Heart left ventricle (tissue), 16 donors: ENCODE measurements at regions not wholly inside any gene's neighbourhood (a gene's known extent, or its start where the extent isn't known, plus 50 kb on each side); places are given as distances from the start of the nearest gene placed in this dataset.
"Not testable (repeated sequence)": the region's sequence is repeated elsewhere in the genome, so short reads cannot be mapped to it uniquely, and the experiment has no call there.

Experiments used
- ATAC-seq, 4 donors: fragments of 200-7000 bp; cut with Tn5 transposase; one replicate each; pipeline ENCODE4 v1.9.1; 2020 to 2022; ENCODE audit warnings: moderate library complexity in 4 of 4, mild to moderate bottlenecking in 3 of 4, moderate number of reproducible peaks in 1 of 4
- DNase-seq, 5 donors: peaks; one replicate each; pipeline ENCODE4 v3.0.0-alpha.2; 2020
- H3K27ac ChIP-seq, 12 donors: fragments of 200-600 bp; sonication (generic) in 4 of 12; one replicate each; pipeline versions ENCODE4 v1.5.0 to v1.8.0; 2016 to 2022; ENCODE audit warnings: mild to moderate bottlenecking in 2 of 12
- H3K27me3 ChIP-seq, 9 donors: fragments of 200-600 bp; sonication (generic) in 2 of 9; one replicate each; pipeline versions ENCODE4 v1.5.1 to v1.8.0; 2016 to 2022; ENCODE audit warnings: mild to moderate bottlenecking in 3 of 9
- H3K36me3 ChIP-seq, 9 donors: fragments of 200-600 bp; sonication (generic) in 2 of 9; one replicate each; pipeline versions ENCODE4 v1.5.0 to v1.8.0; 2018 to 2022; ENCODE audit warnings: mild to moderate bottlenecking in 2 of 9
- H3K4me1 ChIP-seq, 12 donors: fragments of 200-600 bp; sonication (generic) in 4 of 12; one replicate each; pipeline versions ENCODE4 v1.5.0 to v1.8.0; 2016 to 2022; ENCODE audit warnings: mild to moderate bottlenecking in 3 of 12
- H3K4me3 ChIP-seq, 12 donors: fragments of 200-600 bp; sonication (generic) in 4 of 12; one replicate each; pipeline versions ENCODE4 v1.5.0 to v1.8.0; 2017 to 2022; ENCODE audit warnings: mild to moderate bottlenecking in 9 of 12, moderate library complexity in 4 of 12
- H3K9me3 ChIP-seq, 12 donors: fragments of 200-600 bp; sonication (generic) in 4 of 12; one replicate each; pipeline versions ENCODE4 v1.5.0 to v1.8.0; 2016 to 2022; ENCODE audit warnings: mild to moderate bottlenecking in 1 of 12
- CTCF ChIP-seq, 12 donors: fragments of 200-600 bp; sonication (generic) in 4 of 12; IDR thresholded peaks; one replicate each; pipeline versions ENCODE4 v1.5.0 to v1.8.0; 2018 to 2022; ENCODE audit warnings: antibody characterized with exemption in 12 of 12, mild to moderate bottlenecking in 5 of 12
- POLR2A ChIP-seq, 2 donors: fragments of 450-650 bp; IDR thresholded peaks; one replicate each; pipeline ENCODE4 v1.6.1; 2017; ENCODE audit warnings: antibody characterized with exemption in 2 of 2, mild to moderate bottlenecking in 2 of 2, moderate library complexity in 2 of 2
- WGBS, 4 donors: extraction: QIAGEN DNeasy Blood & Tissue Kit in 2 of 4; methylation state at CpG; one replicate each; pipeline versions ENCODE4 v1.1.5 to v1.1.7; 2013 to 2018; 5-methylcytosine and 5-hydroxymethylcytosine counted together
- intact Hi-C, 10 donors: fragments of 100-400 bp; cut with DNase I; formaldehyde crosslinking; loops; one replicate each; pipeline versions ENCODE4 v1.11.1 to v1.14.2; 2022
- donor health status: ischemic (EF 13 %, LVEDD 7.1; RV severe dilation, severe dysfunction).
- donor health status: healthy with polysubstance abuse.
- donor health status: DM: no; HTN: yes; CAD: no.
- donor health status: DM: no; HTN: no; CAD: no.
- donor health status: ischemic (EF 25% LVEDD 6.9; RV normal size, moderate dysfunction).
- donor health status: ischemic (EF 25% LVEDD 5.7; RV mildly dilated, moderate dysfunction).
- donor health status: healthy.
- donor health status: DM: yes; HTN: yes; CAD: no.
- donor health status: ischemic (EF 35%, LVEDD 5.7; RV mildly dilated, moderate dysfunction).
- donor health status: nonischemic (EF 11% LVEDD 7.7; RV severe dilation, severe dysfunction).
- donor health status: DM: yes; HTN: yes; CAD: no.
- donor health status: PGD.
- donor health status: ischemic (EF 29% LVEDD 5.4; RV normal size, mild dysfunction).
- donor health status: nonischemic (EF 23%, LVEDD 6.1; RV moderate dilation, normal function).

GRCh38 chr7:121608785-121609184, 212.7 kb upstream of the FAM3C start:
- no peak for DNase-seq
- no peaks in the 10 kb centered on the region for H3K9me3 ChIP-seq
- no peaks in the 10 kb centered on the region for H3K27me3 ChIP-seq
- H3K4me1 ChIP-seq: peaks cover 0 to 19% (median 0%) of the 10 kb centered on the region in 12 donors
- ATAC-seq: peak in 1 of 4 donors; percentile 36
- H3K36me3 ChIP-seq: no peaks in the 10 kb centered on the region
- 49 to 56% (median 51%) methylated on average over 6 of the region's 6 CpGs for WGBS, 4 donors
- H3K27ac ChIP-seq: no peak overlapping the region
- TF ChIP-seq POLR2A (IDR thresholded peaks at IDR 0.05): no peak
- TF ChIP-seq CTCF (IDR thresholded peaks at IDR 0.05): no peak
- no peak overlapping the region for H3K4me3 ChIP-seq
- intact Hi-C loops: loop anchor here in 2 of 10 donors (10.0 kb wide), 1 partner anchor 386 kb away; no protein-coding TSS in a partner anchor

- H3K9me3 ChIP-seq, H3K27me3 ChIP-seq, ATAC-seq, DNase-seq, H3K36me3 ChIP-seq, H3K4me3 ChIP-seq, H3K27ac ChIP-seq: not testable (repeated sequence)
- intact Hi-C loops: loop anchor here in 2 of 10 donors (10.0 kb wide), 1 partner anchor 387 kb away; no protein-coding TSS in a partner anchor
- 83 to 87% (median 87%) methylated on average over 2 of the region's 2 CpGs for WGBS, 4 donors
- peaks cover 0 to 22% (median 0%) of the 10 kb centered on the region in 12 donors for H3K4me1 ChIP-seq
Observed at GRCh38 chr7:121608183-121608582, 212.1 kb upstream of the FAM3C start.

GRCh38 chr7:121605317-121605680, 209.2 kb upstream of the FAM3C start:
- no peaks in the 10 kb centered on the region for H3K27me3 ChIP-seq
- ATAC-seq: no peak
- no peak for DNase-seq
- no peaks in the 10 kb centered on the region for H3K36me3 ChIP-seq
- H3K9me3 ChIP-seq: no peaks in the 10 kb centered on the region
- TF ChIP-seq CTCF (IDR thresholded peaks at IDR 0.05): peak in 2 of 12 donors; percentile 15
- no peak for TF ChIP-seq POLR2A (IDR thresholded peaks at IDR 0.05)
- peaks cover 0 to 20% (median 0%) of the 10 kb centered on the region in 12 donors for H3K4me1 ChIP-seq
- peak overlapping the region in 1 of 12 donors; percentile 24 for H3K27ac ChIP-seq
- H3K4me3 ChIP-seq: no peak overlapping the region
- WGBS, 4 donors: 52 to 88% (median 61%) methylated on average over 3 of the region's 3 CpGs
- intact Hi-C loops: loop anchor here in 2 of 10 donors (10.0 kb wide), 1 partner anchor 390 kb away; no protein-coding TSS in a partner anchor

- Histone ChIP-seq H3K4me1 (peaks cover 0 to 14% (median 0%) of the 10 kb centered on the region in 12 donors), H3K4me3 (no peak overlapping the region), H3K27me3 (no peaks in the 10 kb centered on the region), H3K36me3 (no peaks in the 10 kb centered on the region), H3K9me3 (peaks cover 0 to 3% (median 0%) of the 10 kb centered on the region in 12 donors), H3K27ac (peak overlapping the region in 2 of 12 donors; percentile 24 to 34)
- TF ChIP-seq CTCF (IDR thresholded peaks at IDR 0.05) (no peak), POLR2A (IDR thresholded peaks at IDR 0.05) (no peak)
- intact Hi-C loops: loop anchor here in 2 of 10 donors (10.0 kb wide), 1 partner anchor 390 kb away; no protein-coding TSS in a partner anchor
- DNase-seq: peak in 1 of 5 donors; percentile 24
- peak in 3 of 4 donors; percentile 53 to 89 (median 86) for ATAC-seq
- WGBS, 4 donors: 39 to 62% (median 54%) methylated on average over 2 of the region's 2 CpGs
Observed at GRCh38 chr7:121604627-121605316, 208.7 kb upstream of the FAM3C start.
